HepG2 (cell line): ENCODE measurements at regions not wholly inside any gene's neighbourhood (a gene's known extent, or its start where the extent isn't known, plus 50 kb on each side); places are given as distances from the start of the nearest gene placed in this dataset.

Experiments used
- ATAC-seq: fragments of 200-7000 bp; cut with Tn5 transposase; 3 replicates; pipeline ENCODE4 v1.9.1; 2020; ENCODE audit warnings: mild to moderate bottlenecking, moderate library complexity
- BruUV-seq: library from RNA; stranded (reverse); fragments of 400-500 nt; replicated peaks from 2 replicates; lab custom pipeline; 2021; lab: Mats Ljungman, UMichigan
- CTCF ChIA-PET: fragments of 300-600 bp; formaldehyde crosslinking; extraction: SDS; loops from one replicate; lab custom pipeline; 2021; ENCODE audit warnings: low total read pairs, inconsistent platforms, low intra/inter-chr PET ratio; lab: Yijun Ruan, JAX
- POLR2A ChIA-PET: fragments of 350-600 bp; sonication (Branson Sonifier 250); formaldehyde crosslinking; loops from one replicate; lab custom pipeline; 2020; ENCODE audit warnings: antibody characterized with exemption, inconsistent platforms; lab: Yijun Ruan, JAX
- DNase-seq: peaks from one replicate; pipeline ENCODE4 v3.0.0-alpha.2; 2015; ENCODE audit warnings: low spot score
- FAIRE-seq: peaks from 3 replicates; lab custom pipeline; 2011; peaks lifted over from hg19 to GRCh38; lab: Jason Lieb, UNC
- H2AFZ ChIP-seq: one replicate; pipeline ENCODE4 v1.6.1; 2011; ENCODE audit warnings: low read length, inconsistent platforms
- H3K27ac ChIP-seq: fragments of 300-600 bp; 3 replicates; pipeline ENCODE4 v1.8.0; 2011; ENCODE audit warnings: mixed run types, mild to moderate bottlenecking, mixed read lengths, low read length, inconsistent platforms; ENCODE audit not compliant: insufficient read depth; ENCODE audit errors: extremely low read length
- H3K27me3 ChIP-seq, 2 experiments: fragments of 200-600 bp in 1 of 2; 2 replicates in 1 of 2; 3 replicates in 1 of 2; pipeline versions ENCODE4 v1.6.0 to v1.8.0; 2011; ENCODE audit warnings: low read length in 2 of 2, mild to moderate bottlenecking in 2 of 2, moderate library complexity in 2 of 2, inconsistent platforms in 1 of 2; ENCODE audit not compliant: insufficient read depth in 2 of 2, control insufficient read depth in 1 of 2
- H3K36me3 ChIP-seq, 2 experiments: fragments of 200-600 bp in 1 of 2; replicated peaks in 1 of 2; 2 replicates in 1 of 2; 3 replicates in 1 of 2; pipeline versions ENCODE4 v1.5.1 to v1.8.0; 2011; ENCODE audit warnings: low read length in 2 of 2, inconsistent platforms in 1 of 2; ENCODE audit not compliant: insufficient read depth in 2 of 2, control insufficient read depth in 1 of 2
- H3K4me1 ChIP-seq: 2 replicates; pipeline ENCODE4 v1.5.1; 2012; ENCODE audit warnings: low read length, inconsistent platforms; ENCODE audit not compliant: insufficient read depth
- H3K4me2 ChIP-seq: 2 replicates; pipeline ENCODE4 v1.6.0; 2011; ENCODE audit warnings: low read depth, low read length, inconsistent platforms
- H3K4me3 ChIP-seq, 3 experiments: fragments of 200-600 bp in 1 of 3; sonication (generic), shearing (Covaris generic) in 1 of 3; replicated peaks in 1 of 3; 2 replicates each; pipeline ENCODE4 v1.5.1; 2011 to 2016; ENCODE audit warnings: low read length in 3 of 3, inconsistent platforms in 2 of 3, low read depth in 2 of 3, mild to moderate bottlenecking in 2 of 3, control low read depth in 1 of 3, mixed read lengths in 1 of 3; ENCODE audit not compliant: insufficient read depth in 1 of 3
- H3K79me2 ChIP-seq: one replicate; pipeline ENCODE4 v1.6.1; 2011; ENCODE audit warnings: low read length, inconsistent platforms; ENCODE audit not compliant: insufficient read depth
- H3K9ac ChIP-seq: 2 replicates; pipeline ENCODE4 v1.6.0; 2011; ENCODE audit warnings: mild to moderate bottlenecking, low read depth, low read length, inconsistent platforms; ENCODE audit not compliant: insufficient read depth
- H3K9me3 ChIP-seq: 2 replicates; pipeline ENCODE4 v1.5.1; 2012; ENCODE audit warnings: mild to moderate bottlenecking, low read length
- H4K20me1 ChIP-seq: 2 replicates; pipeline ENCODE4 v1.6.0; 2011; ENCODE audit warnings: inconsistent platforms, mild to moderate bottlenecking, low read length, moderate library complexity; ENCODE audit not compliant: insufficient read depth
- HOXA7 ChIP-seq: sonication (generic); formaldehyde crosslinking; IDR thresholded peaks from 2 replicates; pipeline ENCODE4 v1.8.1; 2022; ENCODE audit warnings: mild to moderate bottlenecking, missing genetic modification reagents, moderate library complexity
- KAT2B ChIP-seq: fragments of 150-350 bp; IDR thresholded peaks from 2 replicates; pipeline ENCODE4 v1.6.1; 2014; ENCODE audit warnings: low read depth, low read length, borderline replicate concordance
- KLF11 ChIP-seq: IDR thresholded peaks from 2 replicates; pipeline ENCODE4 v1.6.1; 2016; ENCODE audit warnings: missing compliant biosample characterization
- NFIC ChIP-seq: IDR thresholded peaks from 2 replicates; pipeline ENCODE4 v1.6.1; 2012; ENCODE audit warnings: mild to moderate bottlenecking, low read length, inconsistent platforms
- NR2F1 ChIP-seq, 2 experiments: fragments of 450-650 bp in 1 of 2; formaldehyde crosslinking in 1 of 2; IDR thresholded peaks; 2 replicates each; pipeline versions ENCODE4 v1.5.0 to v1.6.1; 2016 to 2020; ENCODE audit warnings: mild to moderate bottlenecking in 1 of 2, missing compliant biosample characterization in 1 of 2, missing genetic modification reagents in 1 of 2, moderate library complexity in 1 of 2
- PTBP1 ChIP-seq: fragments of 200-400 bp; formaldehyde crosslinking; IDR thresholded peaks from 2 replicates; pipeline ENCODE4 v1.6.1; 2018; ENCODE audit warnings: low read length, low read depth; ENCODE audit not compliant: poor library complexity, severe bottlenecking
- RBFOX2 ChIP-seq: fragments of 200-400 bp; formaldehyde crosslinking; IDR thresholded peaks from 2 replicates; pipeline ENCODE4 v1.6.1; 2017; ENCODE audit warnings: low read depth, mild to moderate bottlenecking, low read length
- ZKSCAN8 ChIP-seq: IDR thresholded peaks from 2 replicates; pipeline ENCODE4 v1.6.1; 2016; ENCODE audit warnings: borderline replicate concordance, missing genetic modification reagents, missing compliant biosample characterization
- ZNF629 ChIP-seq: sonication (generic); formaldehyde crosslinking; conservative IDR thresholded peaks from 2 replicates; pipeline ENCODE4 v1.5.0; 2020; ENCODE audit warnings: missing genetic modification reagents
- ZNF660 ChIP-seq: sonication (generic); formaldehyde crosslinking; IDR thresholded peaks from 2 replicates; pipeline ENCODE4 v1.5.1; 2020; ENCODE audit warnings: mild to moderate bottlenecking, low read depth, missing genetic modification reagents, borderline replicate concordance
- WGBS: methylation state at CpG from one replicate; pipeline ENCODE4 v1.1.6; 2017; ENCODE audit warnings: low lambda C conversion rate; 5-methylcytosine and 5-hydroxymethylcytosine counted together
- in situ Hi-C: cut with HindIII; loops from 2 replicates; pipeline ENCODE4 v1.10.0; 2017; ENCODE audit warnings: low pct_unique_long_range_greater_than_20kb; ENCODE audit not compliant: extremely low pct_ligation_motif_present
- intact Hi-C: fragments of 100-400 bp; cut with micrococcal nuclease; formaldehyde crosslinking; loops from one replicate; pipeline ENCODE4 v1.10.0; 2022; ENCODE audit not compliant: unreplicated experiment
- TF ChIP-seq, protein P1 (sequence below): sonication (generic); formaldehyde crosslinking; conservative IDR thresholded peaks from 2 replicates; pipeline ENCODE4 v1.5.0; 2020; ENCODE audit warnings: missing genetic modification reagents
- TF ChIP-seq, protein P2 (sequence below): sonication (generic); formaldehyde crosslinking; IDR thresholded peaks from 2 replicates; pipeline ENCODE4 v1.4.0; 2020; ENCODE audit warnings: missing genetic modification reagents
- TF ChIP-seq, protein P3 (sequence below): sonication (generic); formaldehyde crosslinking; IDR thresholded peaks from 2 replicates; pipeline ENCODE4 v1.4.0; 2020; ENCODE audit warnings: missing genetic modification reagents

DNA sequence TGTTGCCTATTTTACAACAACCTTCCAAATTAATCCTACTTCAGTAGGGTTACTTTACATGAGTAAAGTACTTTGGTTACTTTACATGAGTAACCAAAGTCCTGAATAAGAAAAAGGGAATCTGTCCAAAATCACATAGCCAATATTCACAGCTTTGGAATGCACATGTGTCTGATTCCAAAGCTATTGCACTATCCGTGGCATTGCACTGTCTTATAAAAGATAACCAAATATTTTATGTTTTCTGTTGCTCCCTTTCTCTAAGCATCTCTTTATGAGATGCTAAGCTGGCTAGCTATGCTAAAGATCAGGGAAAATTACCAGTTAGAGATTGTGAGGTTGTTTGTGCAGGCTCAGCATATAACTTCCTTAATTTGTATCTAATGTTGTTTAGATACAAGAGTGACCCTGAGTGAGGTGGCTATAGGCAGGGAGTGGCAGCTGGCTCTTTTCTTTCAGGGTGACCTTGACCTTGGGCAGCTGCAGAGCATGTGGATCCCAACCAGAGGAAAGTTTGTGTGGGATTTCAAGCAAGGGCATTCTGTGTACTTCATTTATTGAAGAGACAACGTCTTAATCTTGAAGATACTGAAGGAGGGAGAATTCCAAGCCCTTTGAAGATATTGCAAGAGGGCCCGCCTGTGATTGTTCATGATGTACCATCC lies 366.1 kb upstream of the ANKRD30A start:
- 17% methylated on average over 3 of the region's 3 CpGs for WGBS
- Histone ChIP-seq H3K27me3 (no peaks in the 10 kb centered on the region), H3K9me3 (no peaks in the 10 kb centered on the region), H2AFZ (no peak overlapping the region), H3K36me3 (no peaks in the 10 kb centered on the region), H3K4me3 (no peak overlapping the region)
- intact Hi-C loops = no loop called here
- TF ChIP-seq NFIC = no peak
- TF ChIP-seq ZKSCAN8 (CRISPR knock-in tag) = no peak
- TF ChIP-seq, protein P1, sequence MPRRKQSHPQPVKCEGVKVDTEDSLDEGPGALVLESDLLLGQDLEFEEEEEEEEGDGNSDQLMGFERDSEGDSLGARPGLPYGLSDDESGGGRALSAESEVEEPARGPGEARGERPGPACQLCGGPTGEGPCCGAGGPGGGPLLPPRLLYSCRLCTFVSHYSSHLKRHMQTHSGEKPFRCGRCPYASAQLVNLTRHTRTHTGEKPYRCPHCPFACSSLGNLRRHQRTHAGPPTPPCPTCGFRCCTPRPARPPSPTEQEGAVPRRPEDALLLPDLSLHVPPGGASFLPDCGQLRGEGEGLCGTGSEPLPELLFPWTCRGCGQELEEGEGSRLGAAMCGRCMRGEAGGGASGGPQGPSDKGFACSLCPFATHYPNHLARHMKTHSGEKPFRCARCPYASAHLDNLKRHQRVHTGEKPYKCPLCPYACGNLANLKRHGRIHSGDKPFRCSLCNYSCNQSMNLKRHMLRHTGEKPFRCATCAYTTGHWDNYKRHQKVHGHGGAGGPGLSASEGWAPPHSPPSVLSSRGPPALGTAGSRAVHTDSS (CRISPR knock-in tag) = no peak
- TF ChIP-seq, protein P2, sequence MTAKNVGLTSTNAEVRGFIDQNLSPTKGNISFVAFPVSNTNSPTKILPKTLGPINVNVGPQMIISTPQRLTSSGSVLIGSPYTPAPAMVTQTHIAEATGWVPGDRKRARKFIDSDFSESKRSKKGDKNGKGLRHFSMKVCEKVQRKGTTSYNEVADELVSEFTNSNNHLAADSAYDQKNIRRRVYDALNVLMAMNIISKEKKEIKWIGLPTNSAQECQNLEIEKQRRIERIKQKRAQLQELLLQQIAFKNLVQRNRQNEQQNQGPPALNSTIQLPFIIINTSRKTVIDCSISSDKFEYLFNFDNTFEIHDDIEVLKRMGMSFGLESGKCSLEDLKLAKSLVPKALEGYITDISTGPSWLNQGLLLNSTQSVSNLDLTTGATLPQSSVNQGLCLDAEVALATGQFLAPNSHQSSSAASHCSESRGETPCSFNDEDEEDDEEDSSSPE = no peak
- TF ChIP-seq, protein P3, sequence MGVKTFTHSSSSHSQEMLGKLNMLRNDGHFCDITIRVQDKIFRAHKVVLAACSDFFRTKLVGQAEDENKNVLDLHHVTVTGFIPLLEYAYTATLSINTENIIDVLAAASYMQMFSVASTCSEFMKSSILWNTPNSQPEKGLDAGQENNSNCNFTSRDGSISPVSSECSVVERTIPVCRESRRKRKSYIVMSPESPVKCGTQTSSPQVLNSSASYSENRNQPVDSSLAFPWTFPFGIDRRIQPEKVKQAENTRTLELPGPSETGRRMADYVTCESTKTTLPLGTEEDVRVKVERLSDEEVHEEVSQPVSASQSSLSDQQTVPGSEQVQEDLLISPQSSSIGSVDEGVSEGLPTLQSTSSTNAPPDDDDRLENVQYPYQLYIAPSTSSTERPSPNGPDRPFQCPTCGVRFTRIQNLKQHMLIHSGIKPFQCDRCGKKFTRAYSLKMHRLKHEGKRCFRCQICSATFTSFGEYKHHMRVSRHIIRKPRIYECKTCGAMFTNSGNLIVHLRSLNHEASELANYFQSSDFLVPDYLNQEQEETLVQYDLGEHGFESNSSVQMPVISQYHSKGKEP = no peak
- TF ChIP-seq PTBP1 = no peak
- TF ChIP-seq KLF11 (CRISPR knock-in tag) = no peak
- TF ChIP-seq HOXA7 (CRISPR knock-in tag) = no peak
- TF ChIP-seq KAT2B = no peak
- TF ChIP-seq NR2F1 (CRISPR knock-in tag; IDR thresholded peaks at IDR 0.05) = no peak
- TF ChIP-seq ZNF660 (CRISPR knock-in tag) = no peak
- no peak for TF ChIP-seq ZNF629
- TF ChIP-seq RBFOX2 = no peak
- TF ChIP-seq, all 625 proteins: peak for 0
- FAIRE-seq (no peak), DNase-seq (no peak), ATAC-seq (no peak)
- ChIA-PET POLR2A (no interaction called here), CTCF (no interaction called here)
- no peaks in the 10 kb centered on the region for H3K79me2 ChIP-seq
- H3K9ac ChIP-seq = no peak overlapping the region
- H4K20me1 ChIP-seq = no peaks in the 10 kb centered on the region
- in situ Hi-C loops = no loop called here
- no peak overlapping the region for H3K4me2 ChIP-seq
- H3K4me1 ChIP-seq = no peaks in the 10 kb centered on the region
- H3K27ac ChIP-seq = no peak overlapping the region
- BruUV-seq = no TSS peak
